ENCODE measurements at regions not wholly inside any gene's neighbourhood (a gene's known extent, or its start where the extent isn't known, plus 50 kb on each side); places are given as distances from the start of the nearest gene placed in this dataset.

- TF ChIP-seq YY1 (IDR thresholded peaks at IDR 0.05; ENCODE audit: insufficient read depth, insufficient read length) (no peak), SUZ12 (IDR thresholded peaks at IDR 0.05; ENCODE audit: extremely low read depth, insufficient read depth, insufficient read length) (no peak)
These were observed 591.6 kb downstream of the BCOR start for GRCh38 chrX:39506131-39506530.

All from NT2/D1 (cell line).